OCI-LY7 (cell line): ENCODE measurements at regions not wholly inside any gene's neighbourhood (a gene's known extent, or its start where the extent isn't known, plus 50 kb on each side); places are given as distances from the start of the nearest gene placed in this dataset.

Experiments used
- CTCF ChIP-seq: fragments of 200-600 bp; sonication (generic); conservative IDR thresholded peaks from 2 replicates; pipeline ENCODE4 v1.5.1; 2014; ENCODE audit warnings: mild to moderate bottlenecking, antibody characterized with exemption, low read length, moderate library complexity, mixed read lengths
- EZH2phosphoT487 ChIP-seq: fragments of 200-600 bp; sonication (generic); IDR thresholded peaks from 2 replicates; pipeline ENCODE4 v1.6.1; 2018; ENCODE audit warnings: low read depth, borderline replicate concordance, mild to moderate bottlenecking, mixed run types, antibody characterized with exemption, low read length, moderate library complexity, mixed read lengths

GRCh38 chr13:102487330-102487729 lies 85.5 kb upstream of the FGF14 start:
- TF ChIP-seq CTCF (no peak), EZH2phosphoT487 (no peak)
